Caco-2 (cell line): ENCODE measurements at regions not wholly inside any gene's neighbourhood (a gene's known extent, or its start where the extent isn't known, plus 50 kb on each side); places are given as distances from the start of the nearest gene placed in this dataset.
"Not testable (repeated sequence)": the region's sequence is repeated elsewhere in the genome, so short reads cannot be mapped to it uniquely, and the experiment has no call there.

ENCODE experiments used
- BruUV-seq: library from RNA; stranded (reverse); fragments of 400-500 nt; replicated peaks from 2 replicates; lab custom pipeline; 2021; lab: Mats Ljungman, UMichigan
- CTCF ChIA-PET: fragments of 300-600 bp; sonication (Branson Sonifier 250); formaldehyde crosslinking; loops from one replicate; lab custom pipeline; 2022; ENCODE audit warnings: antibody characterized with exemption; lab: Charles Lee
- POLR2A ChIA-PET: fragments of 300-600 bp; sonication (Branson Sonifier 250); formaldehyde crosslinking; loops from one replicate; lab custom pipeline; 2022; ENCODE audit warnings: antibody characterized with exemption; lab: Charles Lee
- DNase-seq, 2 experiments: peaks; one replicate each; pipeline versions ENCODE4 v3.0.0 to v3.0.0-alpha.2; 2020 to 2022
- H3K27me3 ChIP-seq: replicated peaks from 2 replicates; pipeline ENCODE4 v1.6.0; 2011; ENCODE audit warnings: low read length; ENCODE audit not compliant: control insufficient read depth, insufficient read depth
- H3K36me3 ChIP-seq: 2 replicates; pipeline ENCODE4 v1.5.1; 2011; ENCODE audit warnings: low read length; ENCODE audit not compliant: control insufficient read depth, insufficient read depth
- H3K4me1 ChIP-seq: fragments of 250-450 bp; sonication (Bioruptor Pico); 2 replicates; pipeline ENCODE4 v1.5.1; 2020; ENCODE audit warnings: mild to moderate bottlenecking
- H3K4me3 ChIP-seq: 2 replicates; pipeline ENCODE4 v1.5.1; 2011; ENCODE audit warnings: low read depth, mild to moderate bottlenecking, control low read depth, low read length
- H3K9me3 ChIP-seq: fragments of 250-450 bp; sonication (Bioruptor Pico); 2 replicates; pipeline ENCODE4 v1.5.1; 2020; ENCODE audit warnings: mild to moderate bottlenecking, moderate library complexity
- H3K27ac Mint-ChIP-seq: one replicate; pipeline ENCODE4 v1.8.0; 2022; ENCODE audit warnings: mixed read lengths; ENCODE audit not compliant: unreplicated experiment
- H3K27me3 Mint-ChIP-seq: one replicate; pipeline ENCODE4 v1.8.0; 2022; ENCODE audit warnings: mixed read lengths; ENCODE audit not compliant: insufficient read depth, unreplicated experiment
- H3K36me3 Mint-ChIP-seq: one replicate; pipeline ENCODE4 v1.8.0; 2022; ENCODE audit warnings: mild to moderate bottlenecking, mixed read lengths; ENCODE audit not compliant: insufficient read depth, unreplicated experiment
- H3K4me1 Mint-ChIP-seq: one replicate; pipeline ENCODE4 v1.8.0; 2022; ENCODE audit warnings: low read depth, mixed read lengths; ENCODE audit not compliant: unreplicated experiment
- H3K4me3 Mint-ChIP-seq: one replicate; pipeline ENCODE4 v1.8.0; 2022; ENCODE audit warnings: mild to moderate bottlenecking, moderate library complexity, mixed read lengths; ENCODE audit not compliant: unreplicated experiment
- H3K9me3 Mint-ChIP-seq: one replicate; pipeline ENCODE4 v1.8.0; 2022; ENCODE audit warnings: mixed read lengths; ENCODE audit not compliant: unreplicated experiment
- CTCF ChIP-seq, 2 experiments: fragments of 200-600 bp in 1 of 2; IDR thresholded peaks; 1 replicate in 1 of 2; 2 replicates in 1 of 2; pipeline versions ENCODE4 v1.5.1 to v1.8.0; 2011 to 2022; ENCODE audit warnings: antibody characterized with exemption in 1 of 2, control low read depth in 1 of 2, inconsistent platforms in 1 of 2, low read depth in 1 of 2, low read length in 1 of 2, mild to moderate bottlenecking in 1 of 2, moderate library complexity in 1 of 2; ENCODE audit not compliant: insufficient read depth in 1 of 2, severe bottlenecking in 1 of 2, unreplicated experiment in 1 of 2
- intact Hi-C: fragments of 100-400 bp; cut with micrococcal nuclease; formaldehyde crosslinking; loops from one replicate; pipeline ENCODE4 v1.10.0; 2022; ENCODE audit not compliant: unreplicated experiment

- Histone ChIP-seq H3K27me3 (no peaks in the 10 kb centered on the region), H3K36me3 (no peaks in the 10 kb centered on the region), H3K9me3 (no peaks in the 10 kb centered on the region), H3K4me3 (no peak overlapping the region), H3K4me1 (no peaks in the 10 kb centered on the region)
- H3K27me3 Mint-ChIP-seq: no peaks in the 10 kb centered on the region
- no peaks in the 10 kb centered on the region for H3K4me1 Mint-ChIP-seq
- H3K9me3 Mint-ChIP-seq: no peaks in the 10 kb centered on the region
- DNase-seq: no peak
- CTCF ChIA-PET: no interaction called here
- no peak overlapping the region for H3K27ac Mint-ChIP-seq
- no peak overlapping the region for H3K4me3 Mint-ChIP-seq
- intact Hi-C loops: no loop called here
- no peaks in the 10 kb centered on the region for H3K36me3 Mint-ChIP-seq
- no peak for TF ChIP-seq CTCF (IDR thresholded peaks at IDR 0.05; ENCODE audit: insufficient read depth in 1 of 2, low read depth in 1 of 2, low read length in 1 of 2, severe bottlenecking in 1 of 2, unreplicated experiment in 1 of 2)
- POLR2A ChIA-PET: no interaction called here
- BruUV-seq: no TSS peak
These were observed 242.1 kb downstream of the ISL1 start for GRCh38 chr5:51625224-51625968.

GRCh38 chr5:51632027-51632426 lies 248.8 kb downstream of the ISL1 start:
- no peaks in the 10 kb centered on the region for H3K27me3 Mint-ChIP-seq
- no peak overlapping the region for H3K27ac Mint-ChIP-seq
- POLR2A ChIA-PET: no interaction called here
- no peaks in the 10 kb centered on the region for H3K36me3 ChIP-seq
- CTCF ChIA-PET: no interaction called here
- no peaks in the 10 kb centered on the region for H3K27me3 ChIP-seq
- no peaks in the 10 kb centered on the region for H3K9me3 ChIP-seq
- DNase-seq: no peak
- H3K9me3 Mint-ChIP-seq: no peaks in the 10 kb centered on the region
- no TSS peak for BruUV-seq
- TF ChIP-seq CTCF (IDR thresholded peaks at IDR 0.05; ENCODE audit: insufficient read depth in 1 of 2, low read depth in 1 of 2, low read length in 1 of 2, severe bottlenecking in 1 of 2, unreplicated experiment in 1 of 2): no peak
- no peaks in the 10 kb centered on the region for H3K36me3 Mint-ChIP-seq
- H3K4me3 Mint-ChIP-seq: no peak overlapping the region
- no peaks in the 10 kb centered on the region for H3K4me1 ChIP-seq
- H3K4me3 ChIP-seq: no peak overlapping the region
- H3K4me1 Mint-ChIP-seq: no peaks in the 10 kb centered on the region
- intact Hi-C loops: no loop called here

GRCh38 chr5:51632793-51633192 lies 249.5 kb downstream of the ISL1 start:
- POLR2A ChIA-PET: no interaction called here

GRCh38 chr5:51636973-51637372 lies 253.7 kb downstream of the ISL1 start:
- H3K36me3 ChIP-seq, BruUV-seq, H3K4me3 Mint-ChIP-seq, DNase-seq, intact Hi-C loops, H3K4me1 Mint-ChIP-seq, H3K27me3 ChIP-seq, H3K9me3 ChIP-seq, POLR2A ChIA-PET, H3K36me3 Mint-ChIP-seq, CTCF ChIA-PET, H3K27me3 Mint-ChIP-seq, H3K4me3 ChIP-seq, H3K27ac Mint-ChIP-seq, H3K4me1 ChIP-seq, H3K9me3 Mint-ChIP-seq: not testable (repeated sequence)

More at GRCh38 chr5:51632793-51633192, 249.5 kb downstream of the ISL1 start:
- intact Hi-C loops: no loop called here
- TF ChIP-seq CTCF (IDR thresholded peaks at IDR 0.05; ENCODE audit: insufficient read depth in 1 of 2, low read depth in 1 of 2, low read length in 1 of 2, severe bottlenecking in 1 of 2, unreplicated experiment in 1 of 2): no peak
- Mint-ChIP-seq H3K27ac (no peak overlapping the region), H3K4me3 (no peak overlapping the region), H3K4me1 (no peaks in the 10 kb centered on the region), H3K9me3 (no peaks in the 10 kb centered on the region), H3K36me3 (no peaks in the 10 kb centered on the region), H3K27me3 (no peaks in the 10 kb centered on the region)
- no peaks in the 10 kb centered on the region for H3K4me1 ChIP-seq
- no peaks in the 10 kb centered on the region for H3K9me3 ChIP-seq
- H3K27me3 ChIP-seq: no peaks in the 10 kb centered on the region
- CTCF ChIA-PET: no interaction called here
- no peaks in the 10 kb centered on the region for H3K36me3 ChIP-seq
- H3K4me3 ChIP-seq: no peak overlapping the region
- no TSS peak for BruUV-seq
- no peak for DNase-seq
